NCI-H2029 (cell line): ENCODE measurements at regions not wholly inside any gene's neighbourhood (a gene's known extent, or its start where the extent isn't known, plus 50 kb on each side); places are given as distances from the start of the nearest gene placed in this dataset.
A peak's percentile ranks its signal among the peaks of the same experiment; 100 is the strongest.

Source experiments
- DNase-seq: peaks from one replicate; lab custom pipeline; 2025; lab: John Stamatoyannopoulos, UW

GRCh38 chr9:80218328-80218727 lies 646.6 kb downstream of the TLE4 start:
- DNase-seq = no peak

DNA sequence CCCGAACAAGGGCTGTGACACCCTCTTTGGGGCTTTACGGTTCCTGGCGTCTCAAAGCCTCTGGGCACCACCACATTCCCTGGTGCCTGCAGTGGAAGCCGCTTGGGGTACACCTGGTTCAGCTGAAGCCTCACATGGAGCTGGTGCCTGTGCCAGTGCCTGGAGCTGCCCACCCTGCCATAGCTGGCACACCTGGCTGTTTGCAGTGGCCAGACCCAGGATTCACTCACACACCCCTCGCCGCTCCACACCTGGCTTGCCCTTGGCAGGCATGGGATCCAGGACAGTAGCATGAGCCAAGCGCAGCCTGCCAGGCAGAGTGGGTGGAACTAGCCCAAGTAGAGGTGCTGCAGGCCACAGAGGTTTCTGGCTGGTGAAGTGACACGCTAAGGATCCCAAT lies 641.8 kb downstream of the TLE4 start:
- no peak for DNase-seq

DNA sequence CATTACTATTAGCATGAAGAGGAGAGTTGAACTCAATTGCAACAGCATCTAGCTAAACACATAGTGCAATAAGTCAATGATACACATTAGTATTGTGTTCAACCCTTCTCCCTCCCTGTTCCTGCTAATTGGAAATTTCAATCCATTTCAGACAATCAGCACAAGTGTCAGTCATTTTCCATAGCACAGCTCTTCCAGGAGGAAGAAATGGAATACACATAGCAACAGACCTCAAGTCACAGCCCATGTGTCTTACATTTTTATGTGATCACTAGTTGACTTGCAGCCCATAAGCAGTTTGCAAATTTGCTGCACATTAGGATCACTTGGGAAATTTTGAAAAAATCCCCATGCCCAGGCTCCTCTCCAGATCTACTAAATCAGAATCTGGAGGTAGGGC lies 636.9 kb downstream of the TLE4 start:
- DNase-seq = no peak

GRCh38 chr9:80204054-80204453 lies 632.3 kb downstream of the TLE4 start:
- DNase-seq = no peak

GRCh38 chr9:80197661-80198060 lies 625.9 kb downstream of the TLE4 start:
- DNase-seq = no peak

DNA sequence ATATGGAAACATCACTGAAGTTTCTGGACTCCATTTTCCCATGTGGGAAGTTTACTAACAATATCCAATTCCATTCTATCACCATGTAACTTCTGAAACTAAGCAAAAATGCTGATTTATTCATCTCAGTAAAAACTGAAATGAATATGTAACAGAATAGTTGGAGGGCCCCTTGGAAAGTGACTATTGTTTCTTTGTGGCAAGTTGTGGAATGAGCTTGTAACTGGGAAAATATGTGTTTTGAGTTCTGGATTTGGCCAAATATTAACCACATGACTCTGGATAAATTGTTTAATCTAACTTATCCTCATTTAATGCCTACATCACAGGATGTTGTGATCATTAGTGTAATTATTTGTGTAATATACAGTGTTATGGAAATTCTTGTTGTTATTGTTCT lies 619.3 kb downstream of the TLE4 start:
- DNase-seq = no peak

DNA sequence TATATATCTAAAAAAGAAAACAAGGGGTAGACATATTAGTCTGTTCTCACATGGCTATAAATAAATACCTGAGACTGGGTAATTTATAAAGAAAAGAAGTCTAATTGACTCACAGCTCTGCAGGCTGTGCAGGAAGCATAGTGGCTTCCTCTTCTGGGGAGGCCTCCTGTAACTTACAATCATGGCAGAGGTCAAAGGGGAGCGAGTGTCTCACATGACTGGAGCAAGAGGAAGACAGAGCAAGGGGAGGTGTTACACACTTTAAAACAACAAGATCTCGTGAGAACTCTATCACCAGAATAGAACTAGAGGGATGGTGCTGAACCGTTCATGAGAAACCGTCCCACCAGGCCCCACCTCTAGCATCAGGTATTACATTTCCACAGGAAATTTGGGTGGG lies 616.8 kb downstream of the TLE4 start:
- no peak for DNase-seq

GRCh38 chr9:80185112-80185738 lies 613.5 kb downstream of the TLE4 start:
- no peak for DNase-seq

GRCh38 chr9:80177949-80178480 lies 606.2 kb downstream of the TLE4 start:
- no peak for DNase-seq

GRCh38 chr9:80175286-80176150 lies 603.8 kb downstream of the TLE4 start:
- peak; percentile 47 for DNase-seq

DNA sequence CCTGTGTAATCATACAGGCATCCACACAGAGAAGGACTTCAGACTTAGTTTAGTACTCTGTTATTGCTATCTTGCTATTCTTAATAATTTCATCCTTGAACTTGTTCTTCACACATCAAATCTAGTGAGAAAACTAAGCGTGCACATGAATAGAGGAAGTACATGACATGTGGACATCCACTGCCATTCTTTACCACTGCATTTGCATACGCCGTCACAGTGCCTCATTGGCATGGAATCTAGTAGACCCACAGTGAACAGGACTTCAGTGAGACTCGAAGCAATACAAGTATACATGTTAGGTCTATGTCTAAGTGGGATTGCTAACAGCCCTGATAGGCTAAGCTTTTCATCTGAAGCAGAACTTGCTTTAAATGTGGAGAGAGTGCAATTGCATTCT lies 592.1 kb downstream of the TLE4 start:
- DNase-seq = no peak

DNA sequence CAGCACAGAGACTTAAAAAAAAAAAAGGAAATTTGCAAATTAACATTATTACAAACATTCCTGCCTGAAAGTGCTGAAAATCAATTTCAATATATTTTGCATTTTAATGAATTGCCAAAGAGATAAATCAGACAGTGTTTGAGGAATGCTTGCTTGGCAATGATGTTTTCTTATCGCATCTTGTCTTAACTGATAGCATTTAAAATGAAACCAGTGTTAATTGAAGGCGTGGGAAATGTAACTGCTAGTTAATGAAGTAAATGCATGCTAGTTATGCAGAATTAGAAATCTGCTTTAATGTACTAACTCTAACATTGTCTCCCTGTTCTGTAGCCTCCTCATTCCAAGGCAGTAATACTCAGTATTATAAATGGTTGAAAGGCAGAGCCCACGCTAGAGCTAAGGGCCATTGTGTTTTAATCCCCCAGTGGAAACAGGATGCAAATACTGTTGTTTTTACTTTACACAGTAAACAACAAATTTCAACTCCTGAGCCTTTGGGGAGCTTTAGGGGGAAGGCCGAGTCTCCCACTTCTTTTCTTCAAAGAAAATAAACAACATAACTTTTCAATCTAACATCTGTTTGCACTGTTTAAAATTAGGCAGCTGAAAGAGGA lies 586.9 kb downstream of the TLE4 start:
- DNase-seq = no peak

DNA sequence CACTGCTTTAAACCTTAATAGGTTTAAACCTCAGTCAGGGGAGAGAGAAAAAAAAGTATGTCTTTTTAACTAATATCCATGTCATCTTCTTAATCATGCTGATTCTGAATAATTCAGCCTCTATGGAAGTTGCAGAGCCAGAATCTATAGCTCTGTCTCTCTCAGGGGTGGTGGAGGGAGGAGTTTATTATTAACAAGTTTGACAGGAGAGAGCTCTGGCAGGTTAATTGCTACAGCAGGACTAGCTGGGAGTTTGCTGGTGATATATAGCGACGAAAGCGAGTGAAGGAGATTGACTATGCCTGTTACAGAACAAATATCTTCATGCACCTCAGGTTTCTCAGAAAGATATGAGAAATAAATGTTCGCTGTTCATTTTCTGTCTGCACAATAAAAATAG lies 586.4 kb downstream of the TLE4 start:
- no peak for DNase-seq

GRCh38 chr9:80157561-80157983 lies 585.8 kb downstream of the TLE4 start:
- DNase-seq = no peak

GRCh38 chr9:80156756-80157472 lies 585.1 kb downstream of the TLE4 start:
- DNase-seq = no peak

- DNase-seq = no peak
Measured at GRCh38 chr9:80156262-80156661, 584.5 kb downstream of the TLE4 start.

GRCh38 chr9:80147866-80148265 lies 576.1 kb downstream of the TLE4 start:
- no peak for DNase-seq

DNA sequence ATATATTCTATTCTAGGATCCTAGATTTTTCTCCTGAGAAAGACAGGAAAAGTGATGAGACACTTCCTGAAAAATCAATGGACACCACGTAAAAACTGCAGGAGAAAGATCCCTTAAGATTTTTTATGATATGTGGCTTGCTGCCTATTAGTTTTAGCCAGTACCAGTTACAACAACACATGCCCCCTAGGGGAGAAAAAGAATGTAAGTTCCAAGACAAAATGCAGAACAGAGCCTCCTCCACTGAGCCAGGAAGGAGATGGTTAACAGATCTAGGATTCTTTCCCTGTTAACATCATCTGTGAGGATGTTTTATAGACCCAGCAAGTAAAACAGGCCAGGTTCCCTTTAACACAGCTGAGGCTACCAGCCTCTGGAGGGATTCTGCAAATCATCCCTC lies 574.7 kb downstream of the TLE4 start:
- no peak for DNase-seq

- DNase-seq = no peak
Measured at GRCh38 chr9:80144856-80145255, 573.1 kb downstream of the TLE4 start.

DNA sequence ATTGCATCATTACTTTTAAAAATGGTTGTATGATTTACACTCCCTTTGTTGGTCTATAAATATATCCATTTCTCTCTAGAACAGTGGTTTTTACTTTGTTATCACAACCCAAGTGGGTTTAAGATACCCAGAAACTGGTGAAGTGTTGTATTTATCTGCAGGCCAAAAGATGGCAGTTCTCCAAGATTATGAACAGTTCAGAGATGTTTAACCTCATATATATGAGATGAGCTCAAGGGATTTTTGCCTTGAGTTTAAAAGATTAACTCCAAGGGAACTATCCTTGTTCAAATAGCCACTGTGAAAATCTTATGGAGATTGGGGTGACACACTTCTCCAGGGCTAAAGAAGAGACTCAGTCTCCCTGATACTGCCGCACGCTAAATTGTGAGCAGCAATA lies 572.6 kb downstream of the TLE4 start:
- no peak for DNase-seq

DNA sequence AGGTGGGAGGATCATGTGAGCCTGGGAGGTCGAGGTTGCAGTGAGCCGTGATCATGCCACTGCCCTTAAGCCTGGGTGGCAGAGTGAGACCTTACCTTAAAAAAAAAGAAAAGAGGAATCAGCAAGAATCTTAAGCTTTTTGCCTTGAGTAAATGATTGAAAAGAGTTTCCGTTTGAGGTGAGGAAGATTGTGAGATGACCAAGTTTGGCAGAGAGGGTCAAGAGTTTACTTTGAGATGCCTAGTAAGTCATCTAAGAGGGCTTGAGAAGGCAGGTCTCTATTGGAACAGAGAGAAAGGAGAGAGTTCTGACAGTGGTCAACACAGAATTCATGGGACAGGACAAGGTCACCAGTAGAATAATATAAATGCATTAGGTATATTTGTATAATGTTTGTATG lies 572.1 kb downstream of the TLE4 start:
- DNase-seq = no peak

GRCh38 chr9:80134487-80134886 lies 562.7 kb downstream of the TLE4 start:
- no peak for DNase-seq
